NB4 (cell line): ENCODE measurements at regions not wholly inside any gene's neighbourhood (a gene's known extent, or its start where the extent isn't known, plus 50 kb on each side); places are given as distances from the start of the nearest gene placed in this dataset.

Experiments
- POLR2A ChIP-seq: IDR thresholded peaks from 2 replicates; pipeline ENCODE4 v1.6.1; 2011; ENCODE audit warnings: mild to moderate bottlenecking; ENCODE audit not compliant: insufficient read length; ENCODE audit errors: extremely low read depth
- TF ChIP-seq, protein P1 (sequence below): IDR thresholded peaks from one replicate; pipeline ENCODE4 v1.5.1; 2012; ENCODE audit warnings: low read depth, low read length

DNA sequence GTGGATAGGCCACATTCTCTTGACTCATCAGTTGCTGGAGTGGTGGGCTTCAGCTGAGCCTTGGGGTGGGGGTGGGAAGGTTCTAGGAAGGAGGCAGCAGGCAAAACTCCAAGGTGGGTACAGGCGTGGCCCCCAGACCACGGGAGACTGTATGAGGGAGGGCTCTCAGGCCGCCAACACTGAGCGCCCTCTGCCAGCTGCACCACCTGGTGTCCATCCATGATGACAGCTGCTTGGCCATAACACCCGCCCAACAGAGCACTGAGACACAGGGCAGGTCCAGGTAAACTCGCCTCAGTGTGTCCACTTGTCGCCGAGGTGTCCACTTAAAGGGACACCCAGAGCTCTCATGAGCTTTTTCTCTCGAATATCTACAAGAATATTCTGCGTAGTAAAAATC, 133.5 kb downstream of the C16orf95 start:
- TF ChIP-seq, protein P1, sequence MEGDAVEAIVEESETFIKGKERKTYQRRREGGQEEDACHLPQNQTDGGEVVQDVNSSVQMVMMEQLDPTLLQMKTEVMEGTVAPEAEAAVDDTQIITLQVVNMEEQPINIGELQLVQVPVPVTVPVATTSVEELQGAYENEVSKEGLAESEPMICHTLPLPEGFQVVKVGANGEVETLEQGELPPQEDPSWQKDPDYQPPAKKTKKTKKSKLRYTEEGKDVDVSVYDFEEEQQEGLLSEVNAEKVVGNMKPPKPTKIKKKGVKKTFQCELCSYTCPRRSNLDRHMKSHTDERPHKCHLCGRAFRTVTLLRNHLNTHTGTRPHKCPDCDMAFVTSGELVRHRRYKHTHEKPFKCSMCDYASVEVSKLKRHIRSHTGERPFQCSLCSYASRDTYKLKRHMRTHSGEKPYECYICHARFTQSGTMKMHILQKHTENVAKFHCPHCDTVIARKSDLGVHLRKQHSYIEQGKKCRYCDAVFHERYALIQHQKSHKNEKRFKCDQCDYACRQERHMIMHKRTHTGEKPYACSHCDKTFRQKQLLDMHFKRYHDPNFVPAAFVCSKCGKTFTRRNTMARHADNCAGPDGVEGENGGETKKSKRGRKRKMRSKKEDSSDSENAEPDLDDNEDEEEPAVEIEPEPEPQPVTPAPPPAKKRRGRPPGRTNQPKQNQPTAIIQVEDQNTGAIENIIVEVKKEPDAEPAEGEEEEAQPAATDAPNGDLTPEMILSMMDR = no peak
- no peak for TF ChIP-seq POLR2A
